Right lobe of liver (tissue), 4 donors: ENCODE measurements at regions not wholly inside any gene's neighbourhood (a gene's known extent, or its start where the extent isn't known, plus 50 kb on each side); places are given as distances from the start of the nearest gene placed in this dataset.

Source experiments
- CTCF ChIP-seq, 4 donors: fragments of 200-600 bp in 3 of 4; fragments of 450-650 bp in 1 of 4; IDR thresholded peaks; one replicate each; pipeline versions ENCODE4 v1.5.1 to v1.8.0; 2016 to 2022; ENCODE audit warnings: antibody characterized with exemption in 4 of 4, mild to moderate bottlenecking in 2 of 4
- POLR2A ChIP-seq: fragments of 450-650 bp; IDR thresholded peaks from one replicate; pipeline ENCODE4 v1.6.1; 2017; ENCODE audit warnings: antibody characterized with exemption, mild to moderate bottlenecking
- donor health status: DM: no; HTN: no; CAD: no.
- donor health status: DM: no; HTN: no; CAD: no.
- donor health status: DM: no; HTN: yes; CAD: no.

GRCh38 chr13:83215627-83216026 lies 666.6 kb downstream of the SLITRK1 start:
- TF ChIP-seq CTCF (IDR thresholded peaks at IDR 0.05) (no peak), POLR2A (no peak)
